ENCODE measurements at regions not wholly inside any gene's neighbourhood (a gene's known extent, or its start where the extent isn't known, plus 50 kb on each side); places are given as distances from the start of the nearest gene placed in this dataset.

- Histone ChIP-seq H3K79me2 (ENCODE audit: insufficient read depth, low read length) (peaks cover 12% of the 10 kb centered on the region), H2AFZ (ENCODE audit: low read depth, low read length) (no peak overlapping the region), H3K9me3 (ENCODE audit: insufficient read depth, low read length, severe bottlenecking) (peaks cover 2% of the 10 kb centered on the region), H4K20me1 (ENCODE audit: insufficient read depth, low read length) (no peaks in the 10 kb centered on the region), H3K27ac (ENCODE audit: low read length) (peak overlapping the region; percentile 97), H3K9ac (ENCODE audit: low read depth, low read length) (peak overlapping the region; percentile 74; the same call in 1 of the 2 replicates), H3K4me1 (ENCODE audit: insufficient read depth, low read length) (peaks cover 65% of the 10 kb centered on the region), H3K4me2 (ENCODE audit: insufficient read depth, low read length) (no peak overlapping the region), H3K36me3 (ENCODE audit: insufficient read depth, low read length) (peaks cover 21% of the 10 kb centered on the region), H3K4me3 (ENCODE audit: low read depth in 1 of 2, low read length in 2 of 2) (no peak overlapping the region), H3K27me3 (ENCODE audit: insufficient read depth, low read length, poor library complexity) (no peaks in the 10 kb centered on the region)
- no peak for ATAC-seq (ENCODE audit: insufficient read depth, low read depth)
- DNase-seq = no peak
- TF ChIP-seq CTCF (IDR thresholded peaks at IDR 0.05; ENCODE audit: borderline replicate concordance, extremely low read depth, low read length, poor library complexity, severe bottlenecking) (no peak), EZH2 (IDR thresholded peaks at IDR 0.05; ENCODE audit: borderline replicate concordance, low read depth, low read length, severe bottlenecking) (no peak)
These were observed 269.7 kb downstream of the PRL start for GRCh38 chr6:22027040-22027725.

GRCh38 chr6:22028403-22029090 is 268.3 kb downstream of the PRL start:
- Histone ChIP-seq H3K9me3 (ENCODE audit: insufficient read depth, low read length, severe bottlenecking) (no peaks in the 10 kb centered on the region), H2AFZ (ENCODE audit: low read depth, low read length) (peak overlapping the region; percentile 42; the same call in 1 of the 2 replicates), H3K9ac (ENCODE audit: low read depth, low read length) (no peak overlapping the region), H3K27me3 (ENCODE audit: insufficient read depth, low read length, poor library complexity) (no peaks in the 10 kb centered on the region), H4K20me1 (ENCODE audit: insufficient read depth, low read length) (no peaks in the 10 kb centered on the region), H3K27ac (ENCODE audit: low read length) (peak overlapping the region; percentile 97), H3K4me1 (ENCODE audit: insufficient read depth, low read length) (peaks cover 61% of the 10 kb centered on the region), H3K79me2 (ENCODE audit: insufficient read depth, low read length) (peaks cover 8% of the 10 kb centered on the region; the same call in 1 of the 2 replicates), H3K36me3 (ENCODE audit: insufficient read depth, low read length) (peaks cover 15% of the 10 kb centered on the region), H3K4me3 (ENCODE audit: low read depth in 1 of 2, low read length in 2 of 2) (no peak overlapping the region), H3K4me2 (ENCODE audit: insufficient read depth, low read length) (no peak overlapping the region)
- ATAC-seq (ENCODE audit: insufficient read depth, low read depth) = no peak
- TF ChIP-seq EZH2 (IDR thresholded peaks at IDR 0.05; ENCODE audit: borderline replicate concordance, low read depth, low read length, severe bottlenecking) (no peak), CTCF (IDR thresholded peaks at IDR 0.05; ENCODE audit: borderline replicate concordance, extremely low read depth, low read length, poor library complexity, severe bottlenecking) (no peak)
- peak; percentile 44 for DNase-seq

GRCh38 chr6:22029171-22029570 is 267.7 kb downstream of the PRL start:
- Histone ChIP-seq H3K27me3 (ENCODE audit: insufficient read depth, low read length, poor library complexity) (no peaks in the 10 kb centered on the region), H2AFZ (ENCODE audit: low read depth, low read length) (no peak overlapping the region), H3K4me1 (ENCODE audit: insufficient read depth, low read length) (peaks cover 55% of the 10 kb centered on the region), H3K79me2 (ENCODE audit: insufficient read depth, low read length) (peaks cover 8% of the 10 kb centered on the region; the same call in 1 of the 2 replicates), H3K4me2 (ENCODE audit: insufficient read depth, low read length) (no peak overlapping the region), H3K4me3 (ENCODE audit: low read depth in 1 of 2, low read length in 2 of 2) (no peak overlapping the region), H4K20me1 (ENCODE audit: insufficient read depth, low read length) (no peaks in the 10 kb centered on the region), H3K9ac (ENCODE audit: low read depth, low read length) (no peak overlapping the region), H3K9me3 (ENCODE audit: insufficient read depth, low read length, severe bottlenecking) (no peaks in the 10 kb centered on the region), H3K27ac (ENCODE audit: low read length) (peak overlapping the region; percentile 97), H3K36me3 (ENCODE audit: insufficient read depth, low read length) (peaks cover 17% of the 10 kb centered on the region)
- TF ChIP-seq EZH2 (IDR thresholded peaks at IDR 0.05; ENCODE audit: borderline replicate concordance, low read depth, low read length, severe bottlenecking) (no peak), CTCF (IDR thresholded peaks at IDR 0.05; ENCODE audit: borderline replicate concordance, extremely low read depth, low read length, poor library complexity, severe bottlenecking) (no peak)
- DNase-seq (no peak), ATAC-seq (ENCODE audit: insufficient read depth, low read depth) (no peak)
